ENCODE measurements at regions not wholly inside any gene's neighbourhood (a gene's known extent, or its start where the extent isn't known, plus 50 kb on each side); places are given as distances from the start of the nearest gene placed in this dataset.

DNA sequence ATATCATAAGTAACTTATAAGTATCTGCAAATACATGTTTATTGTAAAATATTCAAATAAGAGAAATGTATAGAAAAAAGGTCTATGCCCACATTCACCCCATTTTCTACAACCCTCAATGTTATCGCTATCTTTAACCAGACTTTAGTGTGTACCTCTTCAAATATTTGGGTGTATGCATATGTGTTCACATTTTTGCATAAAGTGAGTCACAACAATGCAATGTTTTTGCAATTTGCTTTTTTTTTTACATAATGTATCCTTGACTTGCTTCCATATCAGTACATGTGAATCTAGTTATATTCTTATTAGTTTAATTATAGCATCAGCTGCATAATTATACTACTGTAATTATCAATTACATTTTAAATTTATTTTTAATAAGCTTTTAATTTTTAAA, 117.3 kb upstream of the LYSMD4 start:
- TF ChIP-seq, protein P1, sequence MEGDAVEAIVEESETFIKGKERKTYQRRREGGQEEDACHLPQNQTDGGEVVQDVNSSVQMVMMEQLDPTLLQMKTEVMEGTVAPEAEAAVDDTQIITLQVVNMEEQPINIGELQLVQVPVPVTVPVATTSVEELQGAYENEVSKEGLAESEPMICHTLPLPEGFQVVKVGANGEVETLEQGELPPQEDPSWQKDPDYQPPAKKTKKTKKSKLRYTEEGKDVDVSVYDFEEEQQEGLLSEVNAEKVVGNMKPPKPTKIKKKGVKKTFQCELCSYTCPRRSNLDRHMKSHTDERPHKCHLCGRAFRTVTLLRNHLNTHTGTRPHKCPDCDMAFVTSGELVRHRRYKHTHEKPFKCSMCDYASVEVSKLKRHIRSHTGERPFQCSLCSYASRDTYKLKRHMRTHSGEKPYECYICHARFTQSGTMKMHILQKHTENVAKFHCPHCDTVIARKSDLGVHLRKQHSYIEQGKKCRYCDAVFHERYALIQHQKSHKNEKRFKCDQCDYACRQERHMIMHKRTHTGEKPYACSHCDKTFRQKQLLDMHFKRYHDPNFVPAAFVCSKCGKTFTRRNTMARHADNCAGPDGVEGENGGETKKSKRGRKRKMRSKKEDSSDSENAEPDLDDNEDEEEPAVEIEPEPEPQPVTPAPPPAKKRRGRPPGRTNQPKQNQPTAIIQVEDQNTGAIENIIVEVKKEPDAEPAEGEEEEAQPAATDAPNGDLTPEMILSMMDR (IDR thresholded peaks at IDR 0.05 in 2 of 3, conservative IDR thresholded peaks at IDR 0.05 in 1 of 3; ENCODE audit: borderline replicate concordance in 1 of 3, insufficient read depth in 1 of 3, low read depth in 2 of 3, low read length in 2 of 3), result no peak
- TF ChIP-seq, protein P2, sequence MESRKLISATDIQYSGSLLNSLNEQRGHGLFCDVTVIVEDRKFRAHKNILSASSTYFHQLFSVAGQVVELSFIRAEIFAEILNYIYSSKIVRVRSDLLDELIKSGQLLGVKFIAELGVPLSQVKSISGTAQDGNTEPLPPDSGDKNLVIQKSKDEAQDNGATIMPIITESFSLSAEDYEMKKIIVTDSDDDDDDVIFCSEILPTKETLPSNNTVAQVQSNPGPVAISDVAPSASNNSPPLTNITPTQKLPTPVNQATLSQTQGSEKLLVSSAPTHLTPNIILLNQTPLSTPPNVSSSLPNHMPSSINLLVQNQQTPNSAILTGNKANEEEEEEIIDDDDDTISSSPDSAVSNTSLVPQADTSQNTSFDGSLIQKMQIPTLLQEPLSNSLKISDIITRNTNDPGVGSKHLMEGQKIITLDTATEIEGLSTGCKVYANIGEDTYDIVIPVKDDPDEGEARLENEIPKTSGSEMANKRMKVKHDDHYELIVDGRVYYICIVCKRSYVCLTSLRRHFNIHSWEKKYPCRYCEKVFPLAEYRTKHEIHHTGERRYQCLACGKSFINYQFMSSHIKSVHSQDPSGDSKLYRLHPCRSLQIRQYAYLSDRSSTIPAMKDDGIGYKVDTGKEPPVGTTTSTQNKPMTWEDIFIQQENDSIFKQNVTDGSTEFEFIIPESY (IDR thresholded peaks at IDR 0.05; ENCODE audit: extremely low read depth, insufficient replicate concordance, low read length), result no peak
- TF ChIP-seq EZH2phosphoT487 (IDR thresholded peaks at IDR 0.05; ENCODE audit: borderline replicate concordance), result no peak
- TF ChIP-seq RAD21 (IDR thresholded peaks at IDR 0.05; ENCODE audit: low read depth), result no peak
- no peak for TF ChIP-seq SIN3A (IDR thresholded peaks at IDR 0.05; ENCODE audit: low read depth)
- no peak for TF ChIP-seq ELF1 (IDR thresholded peaks at IDR 0.05; ENCODE audit: borderline replicate concordance, low read depth)
- TF ChIP-seq EZH2 (IDR thresholded peaks at IDR 0.05), result no peak
- no peak for TF ChIP-seq MAX (IDR thresholded peaks at IDR 0.05)
- TF ChIP-seq POLR2AphosphoS5 (IDR thresholded peaks at IDR 0.05; ENCODE audit: low read depth, low read length), result no peak
- TF ChIP-seq POLR2A (IDR thresholded peaks at IDR 0.05; ENCODE audit: borderline replicate concordance, extremely low read depth, insufficient read depth, insufficient read length), result no peak
- TF ChIP-seq EGR1 (IDR thresholded peaks at IDR 0.05; ENCODE audit: low read depth), result no peak
- no peak for TF ChIP-seq JUND (IDR thresholded peaks at IDR 0.05)

All from HCT116 (cell line).